Heart left ventricle (tissue), 16 donors: ENCODE measurements at regions not wholly inside any gene's neighbourhood (a gene's known extent, or its start where the extent isn't known, plus 50 kb on each side); places are given as distances from the start of the nearest gene placed in this dataset.

Experiments
- ATAC-seq, 4 donors: fragments of 200-7000 bp; cut with Tn5 transposase; one replicate each; pipeline ENCODE4 v1.9.1; 2020 to 2022; ENCODE audit warnings: moderate library complexity in 4 of 4, mild to moderate bottlenecking in 3 of 4, moderate number of reproducible peaks in 1 of 4
- DNase-seq, 5 donors: peaks; one replicate each; pipeline ENCODE4 v3.0.0-alpha.2; 2020
- H3K27ac ChIP-seq, 12 donors: fragments of 200-600 bp; sonication (generic) in 4 of 12; one replicate each; pipeline versions ENCODE4 v1.5.0 to v1.8.0; 2016 to 2022; ENCODE audit warnings: mild to moderate bottlenecking in 2 of 12
- H3K27me3 ChIP-seq, 9 donors: fragments of 200-600 bp; sonication (generic) in 2 of 9; one replicate each; pipeline versions ENCODE4 v1.5.1 to v1.8.0; 2016 to 2022; ENCODE audit warnings: mild to moderate bottlenecking in 3 of 9
- H3K36me3 ChIP-seq, 9 donors: fragments of 200-600 bp; sonication (generic) in 2 of 9; one replicate each; pipeline versions ENCODE4 v1.5.0 to v1.8.0; 2018 to 2022; ENCODE audit warnings: mild to moderate bottlenecking in 2 of 9
- H3K4me1 ChIP-seq, 12 donors: fragments of 200-600 bp; sonication (generic) in 4 of 12; one replicate each; pipeline versions ENCODE4 v1.5.0 to v1.8.0; 2016 to 2022; ENCODE audit warnings: mild to moderate bottlenecking in 3 of 12
- H3K4me3 ChIP-seq, 12 donors: fragments of 200-600 bp; sonication (generic) in 4 of 12; one replicate each; pipeline versions ENCODE4 v1.5.0 to v1.8.0; 2017 to 2022; ENCODE audit warnings: mild to moderate bottlenecking in 9 of 12, moderate library complexity in 4 of 12
- H3K9me3 ChIP-seq, 12 donors: fragments of 200-600 bp; sonication (generic) in 4 of 12; one replicate each; pipeline versions ENCODE4 v1.5.0 to v1.8.0; 2016 to 2022; ENCODE audit warnings: mild to moderate bottlenecking in 1 of 12
- CTCF ChIP-seq, 12 donors: fragments of 200-600 bp; sonication (generic) in 4 of 12; IDR thresholded peaks; one replicate each; pipeline versions ENCODE4 v1.5.0 to v1.8.0; 2018 to 2022; ENCODE audit warnings: antibody characterized with exemption in 12 of 12, mild to moderate bottlenecking in 5 of 12
- POLR2A ChIP-seq, 2 donors: fragments of 450-650 bp; IDR thresholded peaks; one replicate each; pipeline ENCODE4 v1.6.1; 2017; ENCODE audit warnings: antibody characterized with exemption in 2 of 2, mild to moderate bottlenecking in 2 of 2, moderate library complexity in 2 of 2
- WGBS, 4 donors: extraction: QIAGEN DNeasy Blood & Tissue Kit in 2 of 4; methylation state at CpG; one replicate each; pipeline versions ENCODE4 v1.1.5 to v1.1.7; 2013 to 2018; 5-methylcytosine and 5-hydroxymethylcytosine counted together
- intact Hi-C, 10 donors: fragments of 100-400 bp; cut with DNase I; formaldehyde crosslinking; loops; one replicate each; pipeline versions ENCODE4 v1.11.1 to v1.14.2; 2022
- donor health status: ischemic (EF 13 %, LVEDD 7.1; RV severe dilation, severe dysfunction).
- donor health status: healthy with polysubstance abuse.
- donor health status: DM: no; HTN: yes; CAD: no.
- donor health status: DM: no; HTN: no; CAD: no.
- donor health status: ischemic (EF 25% LVEDD 6.9; RV normal size, moderate dysfunction).
- donor health status: ischemic (EF 25% LVEDD 5.7; RV mildly dilated, moderate dysfunction).
- donor health status: healthy.
- donor health status: DM: yes; HTN: yes; CAD: no.
- donor health status: ischemic (EF 35%, LVEDD 5.7; RV mildly dilated, moderate dysfunction).
- donor health status: nonischemic (EF 11% LVEDD 7.7; RV severe dilation, severe dysfunction).
- donor health status: DM: yes; HTN: yes; CAD: no.
- donor health status: PGD.
- donor health status: ischemic (EF 29% LVEDD 5.4; RV normal size, mild dysfunction).
- donor health status: nonischemic (EF 23%, LVEDD 6.1; RV moderate dilation, normal function).

- ATAC-seq (no peak), DNase-seq (no peak)
- Histone ChIP-seq H3K9me3 (no peaks in the 10 kb centered on the region), H3K27ac (no peak overlapping the region), H3K4me1 (peaks cover 0 to 6% (median 3%) of the 10 kb centered on the region in 12 donors), H3K36me3 (no peaks in the 10 kb centered on the region), H3K4me3 (no peak overlapping the region), H3K27me3 (no peaks in the 10 kb centered on the region)
- intact Hi-C loops: no loop called here
- WGBS, 4 donors: 91 to 93% (median 92%) methylated on average over 4 of the region's 4 CpGs
- no peak for TF ChIP-seq CTCF (IDR thresholded peaks at IDR 0.05)
- TF ChIP-seq POLR2A (IDR thresholded peaks at IDR 0.05): no peak
Observed at GRCh38 chr10:30210296-30210695, 138.8 kb downstream of the MTPAP start.

GRCh38 chr10:30208330-30208729 lies 140.7 kb downstream of the MTPAP start:
- Histone ChIP-seq H3K27me3 (peaks cover 0 to 2% (median 0%) of the 10 kb centered on the region in 9 donors), H3K27ac (no peak overlapping the region), H3K4me3 (no peak overlapping the region), H3K9me3 (peaks cover 0 to 10% (median 4%) of the 10 kb centered on the region in 12 donors), H3K4me1 (no peaks in the 10 kb centered on the region), H3K36me3 (no peaks in the 10 kb centered on the region)
- no peak for TF ChIP-seq POLR2A (IDR thresholded peaks at IDR 0.05)
- TF ChIP-seq CTCF (IDR thresholded peaks at IDR 0.05): no peak
- 53 to 64% (median 58%) methylated on average over 2 of the region's 2 CpGs for WGBS, 4 donors
- DNase-seq: no peak
- intact Hi-C loops: no loop called here
- ATAC-seq: no peak

- Histone ChIP-seq H3K36me3 (no peaks in the 10 kb centered on the region), H3K4me3 (no peak overlapping the region), H3K27me3 (peaks cover 0 to 4% (median 0%) of the 10 kb centered on the region in 9 donors), H3K9me3 (peaks cover 0 to 15% (median 4%) of the 10 kb centered on the region in 12 donors), H3K27ac (no peak overlapping the region), H3K4me1 (no peaks in the 10 kb centered on the region)
- ATAC-seq: no peak
- DNase-seq: no peak
- TF ChIP-seq POLR2A (IDR thresholded peaks at IDR 0.05) (no peak), CTCF (IDR thresholded peaks at IDR 0.05) (no peak)
- intact Hi-C loops: no loop called here
- 33 to 41% (median 36%) methylated on average over 10 of the region's 10 CpGs for WGBS, 4 donors
Observed at GRCh38 chr10:30207485-30208052, 141.5 kb downstream of the MTPAP start.

- TF ChIP-seq CTCF (IDR thresholded peaks at IDR 0.05) (no peak), POLR2A (IDR thresholded peaks at IDR 0.05) (no peak)
- no peaks in the 10 kb centered on the region for H3K4me1 ChIP-seq
- WGBS, 4 donors: 76 to 88% (median 82%) methylated on average over 4 of the region's 4 CpGs
- H3K27ac ChIP-seq: no peak overlapping the region
- H3K36me3 ChIP-seq: no peaks in the 10 kb centered on the region
- H3K27me3 ChIP-seq: peaks cover 0 to 4% (median 0%) of the 10 kb centered on the region in 9 donors
- H3K4me3 ChIP-seq: no peak overlapping the region
- H3K9me3 ChIP-seq: peaks cover 0 to 15% (median 4%) of the 10 kb centered on the region in 12 donors
- DNase-seq (no peak), ATAC-seq (no peak)
- intact Hi-C loops: no loop called here
Observed at GRCh38 chr10:30200017-30200415, 140.6 kb upstream of the JCAD start.
